ENCODE measurements at regions not wholly inside any gene's neighbourhood (a gene's known extent, or its start where the extent isn't known, plus 50 kb on each side); places are given as distances from the start of the nearest gene placed in this dataset.
"Not testable (repeated sequence)": the region's sequence is repeated elsewhere in the genome, so short reads cannot be mapped to it uniquely, and the experiment has no call there.

DNA sequence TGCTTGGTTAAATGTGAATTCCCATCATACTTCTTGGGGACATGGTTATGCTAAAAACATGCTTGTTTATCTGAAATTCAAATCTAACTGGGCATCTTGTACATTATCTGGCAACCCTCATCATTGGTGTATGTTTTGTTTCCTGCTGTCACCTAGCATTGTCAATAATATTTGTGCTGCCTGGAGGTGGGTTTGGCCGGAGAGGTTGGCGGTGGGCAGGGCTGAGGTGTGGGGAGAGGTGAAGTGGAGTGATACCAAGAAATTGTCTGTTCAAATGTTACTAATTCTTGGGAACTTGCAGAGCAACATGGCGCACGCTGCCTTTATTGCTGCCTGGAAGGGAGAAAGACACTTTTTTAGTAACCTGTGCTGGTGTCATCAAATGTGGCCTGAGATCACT, 280.5 kb downstream of the VRK1 start:
- no peak for DNase-seq

DNA sequence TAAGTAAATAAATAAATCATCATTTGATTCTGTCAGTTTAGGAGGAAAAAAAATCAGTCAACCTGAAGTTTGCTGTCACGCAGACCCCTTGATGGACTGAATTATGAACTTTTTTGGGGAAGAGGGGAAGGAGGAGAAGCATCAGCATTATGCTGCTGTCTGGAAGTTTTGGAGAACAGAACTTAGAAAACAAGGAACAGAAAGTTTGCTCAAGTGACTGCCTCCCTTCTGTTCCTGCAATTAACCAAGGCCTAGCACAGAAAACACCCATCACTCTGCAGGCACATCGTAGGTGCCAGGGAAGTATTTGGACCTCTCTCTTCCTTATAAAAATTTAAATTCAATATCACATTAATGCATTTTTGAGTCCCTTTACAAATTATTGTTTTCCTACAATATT, 283.8 kb downstream of the VRK1 start:
- DNase-seq = peak; percentile 18

DNA sequence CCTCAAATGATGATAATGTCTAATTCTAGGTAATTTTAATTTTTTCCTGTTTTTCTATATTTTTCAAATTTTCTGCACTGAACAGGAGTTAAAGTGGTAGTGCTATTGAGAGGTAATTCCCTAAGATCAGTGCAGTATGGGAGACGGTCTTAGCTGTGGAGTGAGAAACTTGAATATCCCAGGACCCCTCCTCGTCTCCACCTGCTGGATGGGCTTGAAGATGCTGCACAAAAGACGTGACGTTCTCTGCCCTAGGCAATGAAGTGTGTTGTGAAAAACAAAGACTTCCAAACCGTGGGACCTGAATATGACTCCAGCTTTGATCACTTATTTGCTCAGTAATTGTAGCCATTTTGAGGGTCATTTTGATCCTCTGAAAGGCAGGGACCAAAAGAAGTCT, 298.1 kb downstream of the VRK1 start:
- DNase-seq = no peak

- no peak for DNase-seq
These were observed 300.1 kb downstream of the VRK1 start for GRCh38 chr14:97097296-97097695.

DNA sequence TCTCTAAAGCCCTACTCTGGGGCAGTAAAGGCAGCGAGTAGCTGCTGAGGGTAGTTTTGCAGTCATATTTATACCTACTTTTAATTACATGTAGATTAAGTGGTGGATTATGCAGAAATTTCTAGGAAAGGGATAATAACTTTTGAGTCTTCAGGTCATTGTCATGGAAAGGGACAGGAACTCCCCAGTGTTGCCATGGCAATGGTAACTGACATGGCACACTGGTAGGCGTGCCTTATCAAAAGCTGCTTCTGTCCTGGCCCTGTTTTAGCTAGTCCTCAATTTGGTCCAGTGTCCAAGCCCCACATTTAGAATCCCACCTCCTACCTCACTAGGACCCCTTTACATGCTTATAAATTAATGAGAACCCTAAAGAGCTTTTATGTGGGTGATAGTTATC, 303.1 kb downstream of the VRK1 start:
- no peak for DNase-seq

DNA sequence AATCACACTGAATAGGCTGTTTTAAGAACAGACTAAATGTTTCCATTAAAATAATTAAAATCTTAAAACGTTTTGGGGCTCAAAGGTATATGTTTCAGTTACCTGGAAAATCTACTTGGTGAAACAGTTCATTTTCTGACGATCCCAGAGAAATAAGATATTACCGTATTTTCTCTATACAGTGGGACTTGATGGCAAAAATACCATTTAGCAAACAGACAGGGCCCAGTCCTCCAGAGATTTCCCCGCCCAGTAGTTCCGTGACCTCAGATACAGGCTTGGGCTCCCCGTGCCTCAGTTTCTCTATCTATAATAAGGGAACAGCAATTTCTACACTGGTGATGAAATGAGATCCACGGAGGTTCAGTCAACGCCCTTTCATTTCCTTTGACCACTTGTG, 304.4 kb downstream of the VRK1 start:
- no peak for DNase-seq

DNA sequence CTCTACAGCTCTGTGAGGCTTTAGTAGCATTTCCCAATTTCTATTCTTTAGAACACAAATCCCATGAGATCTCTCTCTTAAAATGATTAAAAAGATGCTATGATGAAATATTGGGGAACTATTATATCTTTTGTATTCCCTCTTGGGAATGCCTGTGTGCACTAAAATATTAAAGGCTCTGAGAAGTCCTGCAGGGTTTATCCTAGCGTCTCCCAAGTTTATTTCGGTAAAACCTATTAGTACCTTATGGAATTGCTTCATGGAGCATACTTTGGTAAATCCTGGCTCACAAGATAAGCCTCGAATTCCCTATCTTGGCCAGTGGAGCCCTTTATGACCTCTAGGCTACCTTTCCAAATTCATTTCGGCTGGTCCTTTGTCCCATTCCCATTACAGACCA, 306.8 kb downstream of the VRK1 start:
- DNase-seq = no peak

GRCh38 chr14:97106166-97106565, 309.0 kb downstream of the VRK1 start:
- DNase-seq = no peak

GRCh38 chr14:97106609-97107008, 309.4 kb downstream of the VRK1 start:
- DNase-seq = no peak

GRCh38 chr14:97107080-97107479, 309.9 kb downstream of the VRK1 start:
- no peak for DNase-seq

DNA sequence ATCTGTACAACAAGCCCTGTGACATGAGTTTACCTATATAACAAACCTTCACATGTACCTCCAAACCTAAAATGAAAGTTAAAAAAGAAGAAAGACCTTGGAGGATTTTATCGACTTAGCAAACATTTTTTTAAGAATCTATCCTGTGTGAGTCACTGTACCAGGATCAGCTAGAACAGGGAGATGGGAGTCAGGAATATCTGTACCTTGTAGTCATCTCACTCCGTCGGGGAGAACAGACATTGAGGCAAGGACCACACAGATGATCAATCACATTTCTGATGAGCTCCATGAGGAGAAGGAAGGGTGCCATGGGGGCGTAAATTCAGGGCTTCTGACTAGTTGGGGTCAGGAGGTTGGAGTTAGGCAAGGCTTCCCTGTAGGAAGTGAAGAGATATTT, 310.6 kb downstream of the VRK1 start:
- DNase-seq = no peak

- no peak for DNase-seq
These were observed 312.1 kb downstream of the VRK1 start for GRCh38 chr14:97109234-97109633.

DNA sequence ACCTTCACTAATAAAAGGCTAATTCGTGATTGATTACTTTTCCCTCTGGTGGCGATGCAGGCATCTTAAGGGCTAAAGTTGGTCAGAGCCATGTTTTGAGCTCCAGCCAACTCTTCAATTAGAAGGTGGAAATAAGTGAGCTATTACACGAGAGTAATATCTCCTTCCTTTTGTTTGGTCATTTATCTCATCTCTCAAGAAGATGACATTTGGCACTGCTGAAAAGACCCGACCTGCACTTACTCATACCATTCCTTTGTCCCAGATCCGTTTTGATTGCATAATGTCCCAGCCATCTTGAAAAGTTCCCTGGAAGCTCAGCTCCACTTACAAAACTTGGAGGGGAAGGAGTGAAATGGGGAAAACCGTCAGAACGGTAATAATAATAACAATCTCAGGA, 316.2 kb downstream of the VRK1 start:
- no peak for DNase-seq

GRCh38 chr14:97116546-97116945, 319.4 kb downstream of the VRK1 start:
- DNase-seq = no peak

GRCh38 chr14:97117693-97118092, 320.5 kb downstream of the VRK1 start:
- no peak for DNase-seq

- DNase-seq = no peak
These were observed 323.0 kb downstream of the VRK1 start for GRCh38 chr14:97120204-97120603.

DNA sequence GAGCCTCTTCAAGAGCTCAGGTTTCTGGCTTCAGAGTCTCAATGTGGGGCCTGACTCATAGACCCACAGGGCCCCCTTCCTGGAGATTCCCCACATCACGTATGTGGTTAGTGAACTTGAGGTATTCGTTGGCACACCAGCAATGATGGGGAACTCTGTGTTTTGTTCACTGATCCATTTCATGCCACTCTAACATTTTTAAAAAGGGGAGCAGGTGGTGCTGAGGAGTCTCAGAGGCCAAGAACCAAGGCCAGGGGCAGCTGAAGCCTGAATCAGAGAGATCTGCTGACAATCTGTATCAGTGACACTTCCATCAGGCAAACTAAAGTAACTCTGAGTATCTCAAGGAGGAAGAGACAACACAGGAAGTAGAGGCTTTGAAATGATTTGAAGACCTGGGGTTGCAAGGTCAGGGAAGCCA, 323.4 kb downstream of the VRK1 start:
- DNase-seq = no peak

GRCh38 chr14:97129639-97130038, 332.5 kb downstream of the VRK1 start:
- no peak for DNase-seq

DNA sequence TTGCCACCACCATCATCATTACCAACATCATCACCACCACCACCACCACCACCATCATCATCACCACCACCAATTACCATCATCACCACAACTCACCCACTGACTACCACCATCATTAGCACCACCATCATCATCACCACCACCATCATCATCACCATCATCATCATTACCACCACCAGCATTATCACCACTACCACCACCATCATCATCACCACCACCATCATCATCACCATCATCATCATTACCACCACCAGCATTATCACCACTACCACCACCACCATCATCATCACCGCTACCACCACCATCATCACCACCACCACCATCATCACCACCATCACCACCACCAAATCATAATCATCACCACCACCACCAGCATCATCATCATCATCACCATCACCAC, 338.7 kb downstream of the VRK1 start:
- not testable (repeated sequence) for DNase-seq

- no peak for DNase-seq
These were observed 340.5 kb downstream of the VRK1 start for GRCh38 chr14:97137705-97138104.

DNA sequence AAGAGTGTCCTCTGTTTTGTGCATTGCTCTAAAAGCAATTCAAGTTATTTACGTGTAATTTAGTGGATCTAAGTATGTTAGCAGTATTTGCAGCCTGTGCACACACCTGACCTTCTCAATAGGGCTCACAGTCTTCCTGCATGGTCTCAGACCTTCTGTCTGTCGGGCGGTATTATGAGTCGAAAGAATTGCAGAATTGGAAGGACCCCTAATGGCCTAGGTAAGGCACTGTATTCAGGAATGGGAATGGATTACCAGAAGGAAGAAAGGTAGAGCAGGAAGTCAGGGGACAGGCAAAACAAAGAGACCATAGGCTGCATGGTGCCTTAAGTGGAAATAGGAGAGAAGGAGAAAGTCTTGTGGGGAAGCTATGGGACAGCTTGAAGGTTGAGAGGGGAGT, 341.6 kb downstream of the VRK1 start:
- no peak for DNase-seq

GRCh38 chr14:97143011-97143410, 345.8 kb downstream of the VRK1 start:
- no peak for DNase-seq

DNA sequence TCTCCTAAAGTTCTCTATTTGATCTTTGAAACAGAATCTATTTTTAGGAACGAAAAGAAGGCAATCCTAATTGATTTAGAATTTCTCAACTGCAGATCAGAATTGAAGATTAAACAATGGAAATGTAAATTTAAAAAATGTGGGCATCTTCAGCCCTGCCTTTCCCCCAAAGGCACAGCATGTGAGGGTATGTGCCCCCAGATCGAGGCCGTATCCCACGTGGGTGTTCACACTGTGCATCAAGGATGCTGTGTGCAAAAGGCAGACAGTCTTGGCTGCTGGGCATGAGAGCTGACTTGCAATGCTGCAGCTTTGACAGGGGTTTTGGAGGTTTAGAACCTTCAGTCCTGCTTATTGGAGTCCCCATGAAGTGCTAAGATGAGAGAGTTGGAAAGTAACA, 346.3 kb downstream of the VRK1 start:
- DNase-seq = no peak

DNA sequence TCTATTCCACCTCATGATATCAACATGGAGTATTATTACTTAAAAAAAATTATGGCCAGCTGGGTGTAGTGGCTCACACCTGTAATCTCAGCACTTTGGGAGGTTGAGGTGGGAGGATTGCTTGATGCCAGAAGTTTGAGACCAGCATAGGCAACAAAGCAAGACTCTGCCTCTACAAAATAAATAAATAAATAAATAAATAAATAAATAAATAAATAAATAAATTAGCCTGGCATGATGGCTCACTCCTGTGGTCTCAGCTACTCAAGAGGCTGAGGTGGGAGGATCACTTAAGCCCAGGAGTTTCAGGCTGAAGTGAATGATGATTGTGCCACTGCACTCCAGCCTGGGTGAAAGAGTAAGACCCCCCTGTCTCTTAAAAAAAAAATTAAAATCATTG, 350.8 kb downstream of the VRK1 start:
- not testable (repeated sequence) for DNase-seq

DNA sequence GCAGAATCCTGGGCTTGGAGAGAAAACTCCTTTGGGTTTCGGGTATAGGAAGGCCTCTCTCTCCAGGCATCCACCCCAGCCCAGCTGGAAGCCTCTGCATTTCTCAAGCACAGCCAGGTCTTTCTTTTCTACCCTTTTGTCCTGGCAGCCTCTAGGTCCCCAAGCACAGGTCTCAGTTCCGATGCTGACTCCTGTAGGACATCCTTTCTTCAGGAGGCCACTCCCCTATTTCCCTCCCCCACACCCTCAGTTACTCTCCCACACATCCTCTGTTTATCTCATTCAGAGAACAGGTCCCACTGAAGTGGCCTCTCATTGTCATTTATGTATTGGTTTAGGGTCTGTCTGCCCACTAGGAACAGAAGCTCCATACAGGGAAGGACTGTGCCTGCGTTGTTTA, 352.6 kb downstream of the VRK1 start:
- no peak for DNase-seq

- no peak for DNase-seq
These were observed 356.3 kb downstream of the VRK1 start for GRCh38 chr14:97153527-97153926.

Measured in inflammatory macrophage treated with lipopolysaccharide for 4 hours (primary cell).